GM18858 (cell line): ENCODE measurements at regions not wholly inside any gene's neighbourhood (a gene's known extent, or its start where the extent isn't known, plus 50 kb on each side); places are given as distances from the start of the nearest gene placed in this dataset.
"Not testable (repeated sequence)": the region's sequence is repeated elsewhere in the genome, so short reads cannot be mapped to it uniquely, and the experiment has no call there.

Source experiments
- ATAC-seq: cut with Tn5 transposase; IDR thresholded peaks from one replicate; pipeline ENCODE4 v1.9.1; 2021; ENCODE audit not compliant: unreplicated experiment

DNA sequence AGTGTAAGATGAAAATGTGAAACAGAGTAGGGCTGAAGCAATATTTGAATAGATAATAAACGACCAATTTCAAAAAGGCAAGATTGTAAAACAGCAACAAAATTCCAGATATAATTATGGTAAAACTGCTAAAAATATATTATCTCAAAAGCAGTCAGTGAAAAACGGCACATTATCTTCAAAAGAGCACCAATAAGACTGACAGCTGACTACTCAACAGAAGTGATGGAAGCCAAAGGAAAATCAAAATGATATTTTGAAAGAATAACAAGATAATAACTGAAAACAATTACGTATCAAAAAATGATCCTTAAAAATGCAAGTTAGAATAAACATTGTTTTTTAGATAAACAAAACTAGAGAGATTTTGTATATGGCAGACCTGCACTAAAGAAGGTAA is 920.6 kb upstream of the FAM98A start:
- ATAC-seq, result no peak

DNA sequence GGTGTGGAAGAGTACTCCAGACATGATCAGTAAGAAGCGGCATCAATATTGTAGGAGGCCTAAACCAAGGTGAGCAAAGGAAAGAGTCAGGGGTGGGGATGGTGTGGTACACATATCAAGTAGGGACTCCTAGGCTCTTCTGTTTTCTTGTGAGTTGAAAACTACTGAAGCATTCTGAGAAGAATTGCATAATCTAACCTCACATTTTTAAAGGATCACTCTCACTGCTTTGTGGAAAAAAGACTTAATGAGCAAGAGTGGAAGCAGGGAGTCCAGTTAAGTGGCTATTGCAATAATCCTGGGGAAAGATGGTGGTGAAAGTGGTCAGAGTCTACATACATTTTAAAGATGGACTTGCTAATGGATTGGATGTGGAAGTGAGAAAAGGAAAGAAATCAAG is 899.5 kb upstream of the FAM98A start:
- no peak for ATAC-seq

DNA sequence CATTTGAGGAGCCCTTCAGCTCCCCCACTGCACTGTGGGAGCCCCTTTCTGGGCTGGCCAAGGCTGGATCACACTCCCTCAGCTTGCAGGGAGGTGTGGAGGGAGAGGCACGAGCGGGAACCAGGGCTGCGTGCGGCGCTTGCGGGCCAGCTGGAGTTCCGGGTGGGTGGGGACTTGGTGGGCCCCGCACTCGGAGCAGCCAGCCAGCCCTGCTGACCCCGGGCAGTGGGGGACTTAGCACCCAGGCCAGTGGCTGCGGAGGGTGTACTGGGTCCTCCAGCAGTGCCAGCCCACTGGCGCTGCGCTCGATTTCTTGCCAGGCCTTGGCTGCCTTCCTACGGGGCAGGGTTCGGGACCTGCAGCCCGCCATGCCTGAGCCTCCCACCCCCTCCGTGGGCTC is 895.1 kb upstream of the FAM98A start:
- ATAC-seq, result not testable (repeated sequence)

DNA sequence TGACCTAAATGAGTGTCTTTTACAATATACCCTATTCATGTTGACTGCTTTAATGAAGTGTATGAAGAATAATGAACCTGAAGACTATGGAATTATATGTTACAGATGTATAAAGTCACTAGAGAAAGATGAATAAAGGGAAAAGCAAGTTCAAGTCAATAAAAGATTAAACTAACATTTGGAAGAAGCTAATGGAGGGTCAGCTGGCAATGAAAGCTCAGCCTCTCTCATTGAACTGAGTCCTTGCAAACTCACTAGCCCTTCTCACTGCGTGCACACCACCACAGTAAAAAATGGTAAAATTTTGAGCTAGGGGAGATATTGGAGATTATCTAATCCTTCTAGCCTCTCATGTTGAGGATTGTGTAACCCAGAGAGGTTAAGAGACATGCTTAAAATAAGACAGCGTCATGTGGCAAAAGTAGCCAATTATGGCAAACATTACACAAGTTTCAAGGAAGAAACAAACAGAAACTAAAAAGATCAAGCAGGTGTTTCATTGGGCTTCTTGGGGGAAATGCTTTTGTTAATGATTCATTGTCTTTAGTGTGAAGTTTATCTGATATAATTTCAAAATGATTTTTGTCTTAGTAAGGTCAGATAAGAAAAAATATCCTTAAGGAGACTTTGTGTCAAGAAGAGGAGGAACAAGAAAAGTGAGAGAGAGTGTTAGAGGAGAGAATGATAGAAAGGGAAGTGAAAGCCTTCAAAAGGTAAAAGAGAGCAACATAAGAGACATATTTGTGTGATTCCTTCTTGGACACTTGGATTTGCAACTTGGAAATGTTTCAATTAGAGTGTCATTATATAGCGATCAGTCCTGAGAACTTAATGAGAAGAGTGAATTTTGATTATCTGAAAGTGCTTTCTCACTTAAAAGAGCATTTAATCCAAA is 893.7 kb upstream of the FAM98A start:
- ATAC-seq, result no peak

DNA sequence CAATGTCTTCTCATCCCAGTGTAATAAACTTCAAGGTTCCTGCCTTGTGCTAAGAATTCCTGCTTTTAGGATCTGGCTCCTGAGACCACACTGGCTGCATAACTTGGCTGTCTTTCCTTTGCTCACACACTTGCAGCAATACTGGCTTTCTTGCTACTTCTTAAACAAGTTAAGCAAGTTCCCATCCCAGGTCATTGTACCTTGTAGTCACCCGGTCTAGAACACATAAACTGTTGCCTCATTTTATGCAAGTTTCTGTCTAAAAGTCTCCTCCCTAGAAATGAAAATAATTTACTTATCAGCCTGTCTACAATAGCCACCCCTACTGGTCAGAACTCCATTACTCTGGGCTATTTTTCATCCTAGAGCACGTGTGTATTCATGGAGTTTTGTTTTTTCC is 887.9 kb upstream of the FAM98A start:
- ATAC-seq, result no peak

DNA sequence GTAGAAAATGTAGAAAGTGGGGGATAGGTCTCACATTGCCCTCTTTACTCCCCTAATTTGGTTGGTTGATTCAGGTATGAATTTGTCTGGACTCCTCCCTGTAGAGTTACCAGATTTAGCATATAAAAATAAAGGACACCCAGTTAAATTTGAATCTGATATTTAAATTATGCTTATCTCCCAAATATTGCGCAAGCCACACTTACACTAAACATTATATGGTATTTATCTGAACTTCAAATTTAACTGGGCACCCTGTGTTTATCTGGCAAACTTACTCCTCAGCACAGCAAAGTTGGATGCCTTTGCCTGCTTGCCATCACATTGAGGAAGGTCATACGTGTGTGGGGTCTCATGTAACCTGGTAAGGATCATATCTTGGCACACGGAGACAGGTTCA is 882.4 kb upstream of the FAM98A start:
- no peak for ATAC-seq

DNA sequence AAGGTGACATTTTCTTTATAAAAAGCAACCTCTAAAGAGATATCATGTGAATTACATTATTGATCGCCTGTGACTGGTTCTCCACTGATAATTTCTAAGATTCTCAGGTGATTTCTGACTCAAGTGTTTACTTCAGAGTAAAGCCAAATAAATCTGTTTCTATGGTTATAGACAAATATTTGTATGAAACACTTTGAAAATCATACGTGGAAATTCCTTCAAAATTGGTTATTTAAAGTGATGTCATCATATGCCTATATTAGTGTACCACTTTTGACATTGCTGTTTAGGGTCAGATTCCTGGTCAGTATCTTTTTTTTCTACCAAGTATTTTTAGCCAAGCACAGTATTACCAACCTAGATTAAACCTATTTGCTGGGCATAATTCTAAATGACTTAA is 881.3 kb upstream of the FAM98A start:
- no peak for ATAC-seq

DNA sequence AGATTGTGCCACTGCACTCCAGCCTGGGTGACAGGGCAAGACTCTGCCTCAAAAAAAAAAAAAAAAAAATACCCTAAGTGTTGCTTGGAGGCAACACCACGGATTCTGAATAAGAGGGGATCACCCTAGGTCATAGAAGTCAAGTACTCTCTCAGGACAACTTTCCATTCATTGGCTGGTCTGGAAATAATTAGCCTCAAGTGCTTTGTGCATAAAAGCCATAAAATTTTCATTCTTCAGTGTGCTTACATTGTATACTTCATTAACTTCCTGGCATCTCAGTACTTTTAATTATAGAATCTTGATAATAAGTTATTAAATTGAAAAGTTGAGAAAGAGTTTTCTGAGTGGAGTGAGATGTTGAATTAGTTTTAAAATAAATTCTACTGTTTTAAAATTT is 876.1 kb upstream of the FAM98A start:
- ATAC-seq, result no peak

DNA sequence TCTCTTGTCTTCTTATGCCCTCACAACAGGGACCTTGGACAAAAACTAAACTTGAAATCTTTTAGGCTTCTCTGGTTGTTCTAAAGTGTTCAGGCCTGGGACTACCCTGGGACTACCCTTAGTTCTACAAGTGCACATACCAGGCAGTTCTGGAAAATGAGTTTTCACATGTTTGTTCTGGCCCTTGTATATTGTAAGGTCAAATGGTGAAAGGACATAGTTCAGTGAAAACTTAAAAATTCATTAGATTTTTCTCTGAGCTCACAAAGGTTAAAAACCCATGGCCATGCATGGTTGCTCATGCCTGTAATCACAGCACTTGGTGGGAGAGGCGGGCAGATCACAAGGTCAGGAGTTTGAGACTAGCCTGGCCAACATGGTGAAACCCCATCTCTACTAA is 875.5 kb upstream of the FAM98A start:
- no peak for ATAC-seq

DNA sequence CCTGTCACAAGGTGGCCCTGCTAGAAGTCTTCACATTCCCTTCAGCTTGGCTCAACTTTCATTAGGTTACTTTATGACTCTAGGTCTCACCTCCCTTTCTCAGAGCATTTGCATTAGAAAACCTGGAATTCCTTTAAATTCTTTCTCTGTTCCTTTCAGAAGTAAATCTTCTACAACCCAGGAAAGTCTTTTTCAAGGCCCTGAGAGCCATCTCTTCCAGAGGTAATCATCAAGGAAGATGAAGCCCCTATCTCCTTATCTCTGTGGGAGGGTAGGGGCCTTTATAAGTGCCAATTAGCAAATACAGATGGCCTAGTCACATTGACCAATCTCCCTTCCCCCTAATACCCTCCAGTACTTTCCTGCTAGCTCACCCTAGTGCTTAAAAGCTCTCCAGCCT is 848.0 kb upstream of the FAM98A start:
- ATAC-seq, result no peak

DNA sequence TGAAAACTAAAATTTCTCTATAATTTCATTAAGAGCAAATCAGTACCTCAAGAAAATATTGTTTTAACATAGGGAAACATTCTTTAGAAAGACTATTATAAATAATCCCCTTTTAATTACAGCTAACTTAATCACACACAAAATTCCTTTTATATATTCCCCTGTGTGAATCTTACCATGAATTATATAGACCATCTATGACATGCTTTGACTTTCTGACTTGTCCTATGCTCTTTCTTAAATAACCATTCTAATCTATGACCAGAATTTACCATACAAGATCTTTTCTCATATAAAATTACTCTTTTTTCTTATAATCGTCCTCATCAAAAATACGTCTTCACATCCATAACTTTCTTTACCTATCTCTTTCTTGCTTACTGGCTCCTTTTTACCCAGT is 824.2 kb upstream of the FAM98A start:
- ATAC-seq, result no peak

DNA sequence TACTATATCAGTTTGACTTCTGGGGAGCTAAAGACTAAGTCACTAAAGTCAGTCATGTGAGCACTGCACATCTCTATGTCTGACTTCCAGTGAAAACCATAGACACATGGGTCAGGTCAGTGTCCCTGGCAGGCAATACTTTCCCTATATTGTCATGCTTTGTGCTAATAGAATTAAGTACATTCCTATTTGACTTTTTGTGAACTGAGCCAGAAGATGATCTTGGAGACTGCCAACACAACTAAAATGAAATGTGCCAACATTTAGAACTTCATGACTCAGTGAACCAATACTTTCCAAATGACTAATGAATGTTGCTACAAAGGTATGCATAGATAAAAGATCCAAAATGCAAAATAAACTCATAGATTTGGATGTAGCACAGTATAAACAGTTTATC is 820.8 kb upstream of the FAM98A start:
- no peak for ATAC-seq

DNA sequence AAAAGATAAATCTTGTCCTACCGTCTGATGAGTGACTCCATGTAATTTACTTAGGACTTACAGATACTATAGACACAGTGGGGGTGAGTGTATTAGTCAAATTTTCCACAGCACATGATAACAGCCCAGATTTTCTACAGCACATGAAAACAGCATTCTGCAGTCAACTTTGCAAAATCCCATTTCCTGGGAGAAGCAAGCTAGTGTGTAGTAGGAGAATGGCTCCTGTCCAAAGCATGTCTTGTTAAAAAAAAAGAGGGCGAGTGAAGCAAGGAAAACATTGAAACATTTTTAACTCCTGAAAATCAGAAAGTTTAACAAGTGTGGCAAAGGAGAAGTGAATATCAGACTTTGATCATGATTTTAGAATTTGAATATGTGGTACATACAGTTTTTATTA is 817.8 kb upstream of the FAM98A start:
- ATAC-seq, result no peak

DNA sequence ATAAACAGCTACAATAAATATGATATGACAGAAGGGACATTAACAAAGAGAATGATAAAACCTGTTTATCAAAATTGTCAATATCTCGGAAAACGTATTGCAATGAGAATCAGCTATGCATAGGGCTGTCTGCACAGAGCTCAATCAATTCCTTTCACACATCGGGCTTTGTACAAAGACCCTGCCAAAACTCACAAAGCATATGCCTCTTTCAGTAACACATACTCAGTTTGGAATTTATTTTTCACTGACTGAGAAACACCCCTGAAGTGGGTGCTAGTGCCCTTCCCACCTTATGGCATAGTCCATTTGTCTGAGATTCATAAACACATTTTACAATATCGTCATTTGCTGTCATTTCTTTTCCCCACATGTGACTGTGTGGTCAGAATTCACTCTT is 815.8 kb upstream of the FAM98A start:
- no peak for ATAC-seq

DNA sequence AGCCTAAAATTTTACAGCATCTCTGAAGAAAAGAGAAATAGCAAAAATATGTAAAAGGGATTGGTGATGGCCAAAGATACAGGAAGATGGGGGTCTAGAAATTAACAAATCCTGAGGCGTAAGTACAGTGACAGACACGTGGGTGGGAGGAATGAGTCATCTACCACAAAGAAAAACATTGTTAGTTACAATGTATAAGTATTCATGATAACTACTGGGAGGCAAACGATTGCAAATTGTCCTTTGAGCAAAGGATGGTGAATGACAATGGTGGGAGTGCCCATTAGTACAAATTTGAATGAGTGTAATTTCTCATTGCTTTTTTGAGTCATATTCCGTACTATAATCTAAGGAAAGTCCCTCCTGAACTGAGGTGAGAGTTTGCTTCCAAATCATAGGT is 809.0 kb upstream of the FAM98A start:
- no peak for ATAC-seq

DNA sequence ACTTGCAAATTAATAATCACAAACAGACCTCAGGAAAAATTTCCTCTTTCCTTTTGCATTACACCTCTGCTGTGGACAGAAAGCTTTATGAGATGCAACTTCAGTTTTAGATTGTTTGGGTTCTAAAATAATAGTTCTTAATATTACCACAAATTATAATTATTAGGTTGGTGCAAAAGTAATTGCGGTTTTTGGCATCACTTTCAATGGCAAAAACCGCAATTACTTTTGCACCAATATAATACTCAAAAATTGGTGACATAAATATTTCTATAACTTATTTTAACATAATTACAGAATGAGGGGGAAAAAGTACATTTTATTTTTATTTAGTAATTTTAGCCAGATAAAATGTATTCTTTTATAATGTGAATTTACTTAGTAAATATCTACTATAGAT is 804.4 kb upstream of the FAM98A start:
- ATAC-seq, result no peak

DNA sequence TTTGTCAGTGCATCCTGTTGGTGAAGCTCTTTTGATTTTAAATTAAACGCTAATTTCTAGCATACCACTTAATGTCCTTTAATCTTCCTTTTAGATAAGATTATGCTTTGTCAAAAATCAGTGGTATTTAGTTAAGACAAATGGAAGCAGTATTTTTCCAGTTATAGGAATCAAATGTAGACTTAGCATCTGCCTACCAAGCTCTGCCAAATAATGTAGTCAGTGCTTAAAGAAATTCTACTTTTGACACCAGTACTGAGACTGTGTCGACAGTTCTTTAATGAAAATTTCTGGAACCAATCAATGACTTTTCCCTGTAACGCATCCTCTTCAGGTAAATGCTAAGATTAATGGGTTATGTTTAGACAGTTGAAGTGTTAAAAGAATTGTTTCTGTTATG is 803.3 kb upstream of the FAM98A start:
- no peak for ATAC-seq

DNA sequence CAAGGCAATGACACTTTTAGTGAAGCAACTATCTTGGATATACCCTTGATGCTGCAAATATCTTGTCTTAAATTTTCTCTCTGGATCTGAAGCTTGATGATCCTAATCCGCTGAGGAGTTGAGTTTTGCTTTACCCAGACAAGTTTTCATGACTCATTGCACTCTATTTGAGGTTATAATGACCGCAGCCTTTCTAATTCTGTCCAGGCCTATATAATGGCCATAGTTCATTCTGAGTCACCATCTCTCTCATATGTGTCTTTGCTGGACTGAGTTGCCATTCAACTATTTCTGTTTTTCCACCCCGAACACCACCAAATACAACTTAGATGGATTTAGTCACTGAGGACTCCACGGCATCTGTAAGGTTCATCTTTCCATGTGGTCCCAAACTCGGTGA is 802.1 kb upstream of the FAM98A start:
- no peak for ATAC-seq

DNA sequence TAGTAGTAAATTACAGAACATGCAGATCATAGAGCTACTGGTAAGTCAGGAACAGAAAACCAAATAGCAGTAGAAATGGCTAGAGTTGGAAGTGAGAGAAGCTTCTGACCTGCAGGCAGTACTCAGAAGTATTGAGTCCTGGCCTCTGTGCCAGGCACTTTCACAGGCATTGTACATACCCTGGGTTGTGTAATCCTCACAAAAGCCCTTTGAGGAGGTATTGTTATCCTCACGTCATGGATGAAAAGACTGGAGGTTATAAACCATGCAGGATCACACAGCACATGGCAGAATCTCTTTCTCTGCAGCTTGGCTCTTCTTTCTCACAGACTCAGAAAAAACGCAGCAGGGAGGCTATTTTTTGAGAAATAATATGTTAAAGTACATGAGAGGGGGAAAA is 789.3 kb upstream of the FAM98A start:
- ATAC-seq, result no peak

DNA sequence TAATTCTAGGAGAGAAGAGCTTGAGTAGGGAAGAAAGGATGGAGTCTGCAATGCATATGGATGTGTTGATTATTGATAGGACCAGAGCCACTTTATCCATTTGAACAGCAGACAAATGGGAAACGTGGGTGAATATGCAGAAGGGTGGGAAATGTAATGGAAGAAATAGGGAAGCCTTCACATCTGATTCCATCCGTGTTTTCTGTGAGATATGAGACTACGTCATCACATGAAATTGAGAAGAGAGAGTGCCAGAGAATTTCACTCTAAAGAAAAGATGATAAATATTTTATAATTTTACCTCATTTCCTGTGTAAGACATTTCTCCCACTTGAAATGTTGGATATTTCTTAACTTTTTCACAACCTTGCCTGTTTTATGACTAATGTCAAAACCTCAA is 788.4 kb upstream of the FAM98A start:
- ATAC-seq, result no peak

DNA sequence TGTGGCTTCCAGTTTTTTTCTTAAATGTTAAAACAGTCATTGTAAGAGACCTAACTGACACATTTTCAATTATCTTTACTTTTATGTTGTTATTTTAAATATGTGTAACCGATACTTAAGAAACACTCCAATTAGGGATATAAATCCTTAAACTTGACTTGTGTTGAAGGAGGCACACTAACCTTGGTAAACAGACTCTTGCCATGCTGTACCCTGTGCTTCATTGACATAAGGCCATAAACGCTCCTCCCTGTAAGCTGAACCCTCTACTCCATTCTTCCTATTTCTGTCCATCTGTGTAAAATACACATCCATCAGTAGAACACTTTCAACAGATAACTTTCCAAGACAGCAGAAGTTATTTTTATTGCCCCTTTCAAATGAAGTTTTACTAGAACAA is 780.5 kb upstream of the FAM98A start:
- ATAC-seq, result no peak

DNA sequence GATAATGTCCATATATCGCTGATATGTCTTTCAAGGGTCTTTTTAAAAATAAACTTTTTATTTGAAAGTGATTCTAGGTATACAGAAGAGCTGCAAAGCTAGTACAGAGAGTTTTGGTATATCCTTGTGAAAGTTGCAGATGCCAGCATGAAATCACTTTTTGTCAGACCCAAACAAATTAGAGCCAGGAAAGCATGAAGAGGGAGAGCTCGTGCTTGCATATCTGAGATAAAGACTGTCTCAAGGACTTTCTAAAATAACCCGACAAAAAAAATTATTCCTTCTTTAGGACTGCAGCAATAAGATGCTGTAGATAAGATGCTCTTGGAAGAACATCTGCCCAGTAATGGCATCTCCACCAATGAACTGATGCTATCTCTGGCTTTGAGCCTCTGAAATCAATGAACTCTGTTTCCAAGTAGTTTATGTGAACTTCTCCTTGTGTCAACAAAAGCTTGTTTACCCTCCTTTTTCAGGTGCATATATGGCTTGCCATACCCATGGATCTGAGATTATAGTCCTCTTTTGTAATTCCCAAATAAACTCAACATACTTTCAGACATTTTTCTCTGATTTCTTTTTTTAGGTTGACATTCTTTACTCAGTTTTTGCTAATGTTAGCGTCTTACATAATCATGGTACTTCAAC is 774.6 kb upstream of the FAM98A start:
- no peak for ATAC-seq

DNA sequence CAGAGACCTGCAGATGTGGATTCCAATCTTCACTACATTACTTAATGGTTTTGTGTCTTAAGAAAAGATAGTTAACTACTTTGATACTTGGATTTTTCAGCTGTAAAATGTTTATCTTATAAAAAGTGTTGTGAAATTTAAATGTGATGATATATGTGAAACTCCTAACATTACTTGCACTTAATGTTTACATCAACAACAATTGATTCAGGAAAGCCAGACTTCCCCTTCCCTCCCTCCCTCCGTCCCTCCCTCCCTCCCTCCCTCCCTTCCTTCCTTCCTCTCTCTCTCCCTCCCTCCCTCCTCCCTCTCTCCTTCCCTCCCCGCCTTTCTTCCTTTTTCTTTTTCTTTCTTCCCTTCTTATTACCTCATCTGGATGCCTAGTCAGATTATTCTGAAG is 773.9 kb upstream of the FAM98A start:
- ATAC-seq, result no peak
